Fibroblast of skin of left biceps (primary cell): ENCODE measurements at regions not wholly inside any gene's neighbourhood (a gene's known extent, or its start where the extent isn't known, plus 50 kb on each side); places are given as distances from the start of the nearest gene placed in this dataset.
A peak's percentile ranks its signal among the peaks of the same experiment; 100 is the strongest.

Source experiments
- DNase-seq, 2 experiments: peaks; one replicate each; pipeline ENCODE4 v3.0.0-alpha.2; 2013; ENCODE audit warnings: low read depth in 2 of 2

DNA sequence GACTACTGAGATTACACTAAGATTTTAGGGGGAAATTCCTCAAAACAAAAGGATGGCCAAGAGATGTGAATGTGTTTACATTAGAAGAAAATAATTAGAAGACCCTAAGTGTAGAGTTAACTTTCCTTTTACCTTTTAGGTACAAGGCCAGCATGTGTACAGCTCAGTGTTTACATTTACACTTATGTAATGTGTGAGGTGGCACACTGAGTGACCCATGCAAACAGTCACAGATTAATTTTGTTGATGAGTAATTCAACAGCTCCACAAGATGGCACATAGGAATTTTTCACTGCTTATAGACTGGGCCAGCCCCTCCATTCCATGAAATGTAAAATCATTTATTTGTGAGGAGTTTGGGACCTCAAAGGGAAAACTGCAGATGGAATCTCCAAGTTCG lies 90.1 kb upstream of the SLC12A2 start:
- DNase-seq = no peak

DNA sequence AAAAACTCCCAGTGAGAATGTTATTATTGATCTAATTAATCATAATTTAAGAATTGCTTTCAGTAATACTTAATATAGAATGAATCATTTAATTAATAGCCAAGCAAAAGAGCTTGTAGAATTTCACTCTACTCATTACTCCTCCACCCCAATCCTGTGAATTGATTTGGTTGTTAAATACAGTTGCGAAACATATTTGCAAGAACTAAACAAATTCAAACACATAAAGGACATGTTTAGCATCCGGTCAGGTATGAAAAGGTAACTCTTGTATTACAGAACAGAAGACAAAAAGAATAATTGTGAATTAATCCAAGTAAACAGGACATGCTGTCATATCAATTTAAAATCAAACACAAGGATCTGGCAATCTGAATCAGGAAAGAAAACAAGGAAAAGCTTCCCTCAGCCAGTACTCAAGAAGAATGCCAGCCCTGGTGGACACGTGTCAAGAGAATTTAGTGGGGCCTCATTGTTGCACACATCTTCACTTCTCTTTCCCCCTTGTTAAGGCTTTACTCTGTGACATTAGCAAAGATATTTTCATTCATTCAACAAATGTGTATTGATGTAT lies 89.4 kb upstream of the SLC12A2 start:
- DNase-seq = no peak

DNA sequence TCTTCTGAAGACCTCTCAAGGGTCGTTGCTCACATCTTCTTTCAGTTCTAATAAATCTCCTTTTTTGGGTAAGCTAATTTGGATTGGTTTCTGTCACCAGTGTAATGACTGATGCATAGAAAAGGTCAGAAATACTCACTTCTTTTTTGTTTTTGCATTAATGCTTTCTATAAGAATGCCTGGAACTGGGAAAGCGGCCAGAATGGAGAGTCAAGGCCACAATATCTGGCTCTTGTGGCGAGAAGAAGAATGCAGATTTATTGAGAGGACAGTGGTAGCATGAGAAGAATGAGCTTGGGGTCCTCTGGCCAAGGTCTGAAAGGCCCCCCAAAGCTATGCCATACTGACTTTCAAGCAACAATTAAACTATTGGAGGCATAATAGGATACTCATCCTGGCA lies 88.0 kb upstream of the SLC12A2 start:
- DNase-seq = peak; percentile 21

DNA sequence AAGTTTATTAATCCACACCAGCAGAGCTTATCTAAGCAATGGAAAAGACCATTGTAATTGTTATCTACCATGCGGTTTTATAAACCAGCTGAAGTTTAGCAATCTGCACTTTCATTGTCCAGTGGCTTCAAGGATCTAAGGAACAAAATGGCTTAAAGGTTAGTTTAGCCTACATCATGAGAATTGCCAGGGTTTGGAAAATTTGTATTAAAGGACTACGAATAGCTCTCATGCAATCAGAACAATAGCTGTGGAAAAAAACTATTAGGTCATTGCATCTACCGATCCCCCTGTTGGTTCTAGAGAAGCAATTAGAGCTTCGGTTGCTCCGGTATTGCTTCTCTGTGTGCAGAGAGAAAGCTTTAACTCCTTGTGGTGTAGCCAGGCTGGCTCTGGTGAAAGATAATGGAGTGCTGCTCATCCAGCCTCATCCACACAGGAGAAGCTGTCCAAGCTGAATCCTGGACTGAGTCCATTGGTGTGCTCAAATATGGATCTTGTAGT lies 86.3 kb upstream of the SLC12A2 start:
- DNase-seq = no peak

DNA sequence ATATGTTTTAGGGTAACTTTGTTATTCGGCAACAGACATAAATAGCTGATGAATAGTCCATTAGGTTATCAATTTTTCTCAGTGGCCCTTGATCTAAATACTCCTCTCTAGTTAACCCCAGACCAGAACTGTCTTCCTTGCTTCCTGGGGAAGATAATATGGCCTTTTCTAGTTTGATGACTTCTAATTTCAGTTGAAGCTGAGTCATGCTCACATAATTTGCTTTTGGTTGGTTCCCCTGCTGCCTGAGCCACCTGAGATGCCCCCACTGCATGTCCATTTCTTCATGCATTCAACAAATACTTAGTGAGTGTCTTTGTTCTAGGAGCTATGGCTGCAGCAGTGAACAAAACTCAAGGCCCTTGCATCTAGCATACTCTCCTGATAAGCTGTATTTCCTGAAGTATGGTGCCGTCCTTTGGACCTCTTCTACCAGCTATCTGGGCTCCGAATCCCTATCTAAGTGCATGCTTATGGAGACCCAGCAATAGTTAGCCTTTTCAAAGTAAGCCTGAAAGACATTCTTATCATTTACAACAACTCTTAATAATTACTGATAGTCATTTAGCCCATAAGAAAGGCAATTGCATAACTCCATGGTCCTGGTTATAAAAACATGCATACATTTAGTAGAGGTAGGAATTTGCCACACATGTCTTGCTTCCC lies 84.5 kb upstream of the SLC12A2 start:
- no peak for DNase-seq

DNA sequence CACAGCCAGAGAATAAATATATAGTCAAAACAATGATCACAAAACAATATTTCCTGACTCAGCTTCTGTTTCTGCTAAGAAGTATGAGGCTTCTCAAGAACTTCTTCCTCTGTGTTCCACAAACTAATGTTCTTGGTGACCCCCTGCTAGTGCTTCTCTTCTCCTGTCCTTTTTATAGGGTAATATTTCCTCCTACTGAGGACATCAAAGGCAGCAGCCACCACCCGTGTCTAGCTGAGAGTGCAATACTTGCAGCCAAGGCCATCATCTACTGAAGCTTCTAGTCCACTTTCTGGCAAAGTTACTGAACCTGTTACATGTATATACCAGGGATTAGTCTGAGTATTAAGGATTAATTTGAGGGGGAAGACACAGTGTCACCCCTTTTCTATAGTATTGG lies 83.7 kb upstream of the SLC12A2 start:
- no peak for DNase-seq

DNA sequence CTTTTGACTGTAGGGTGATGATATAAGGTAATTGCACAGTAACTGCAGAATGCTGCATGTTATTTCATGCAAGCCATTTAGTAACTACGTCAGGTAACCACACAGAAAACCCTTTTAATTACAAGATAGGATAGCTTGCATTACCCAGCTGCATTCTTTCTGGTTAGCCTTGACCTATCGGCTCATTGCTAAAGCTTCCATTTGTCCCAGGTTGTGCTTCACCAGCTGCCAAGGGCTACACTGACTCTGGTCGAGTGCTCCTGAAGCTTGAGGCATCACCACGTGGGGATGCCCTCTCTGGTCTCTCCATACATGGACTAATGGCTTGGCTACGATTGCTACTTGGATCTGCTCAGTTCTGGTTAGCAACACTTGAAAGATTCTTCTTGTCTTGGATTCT lies 81.1 kb upstream of the SLC12A2 start:
- DNase-seq = no peak

DNA sequence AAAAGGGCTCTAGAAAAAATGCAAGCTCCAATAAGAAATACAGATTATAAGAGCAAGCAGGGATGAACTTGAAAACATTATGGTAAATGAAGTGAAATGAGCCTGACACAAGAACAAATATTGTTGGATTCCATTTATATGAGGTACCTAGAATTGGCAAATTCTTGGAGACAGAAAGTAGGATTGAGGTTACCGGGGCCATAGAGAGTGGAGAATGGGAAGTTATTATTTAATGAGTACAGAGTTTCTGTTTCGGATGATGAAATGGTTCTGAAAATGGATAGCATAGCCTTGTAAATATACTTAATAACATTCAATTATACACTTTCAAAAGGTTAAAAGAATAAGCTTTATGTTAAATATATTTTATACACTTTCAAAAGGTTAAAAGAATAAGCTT lies 75.6 kb upstream of the SLC12A2 start:
- DNase-seq = no peak

DNA sequence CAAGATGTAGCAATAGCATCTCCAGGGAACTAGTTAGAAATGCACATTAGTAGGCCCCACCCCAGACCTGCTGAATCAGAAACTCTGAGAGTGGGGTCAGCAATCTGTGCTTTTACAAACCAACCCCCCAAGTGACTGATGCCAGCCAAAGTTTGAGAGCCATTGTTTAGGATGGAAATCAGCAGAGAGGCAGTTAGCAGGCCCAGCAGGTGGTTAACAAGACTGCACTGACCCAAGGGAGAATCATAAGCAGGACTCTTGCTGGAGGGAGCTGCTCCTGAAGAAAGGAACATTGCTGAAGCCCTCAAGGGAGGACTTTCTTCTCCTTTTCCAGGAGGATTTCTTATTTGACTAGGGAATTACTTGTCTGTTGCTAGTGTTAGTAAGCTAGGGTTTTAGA lies 74.2 kb upstream of the SLC12A2 start:
- DNase-seq = no peak

DNA sequence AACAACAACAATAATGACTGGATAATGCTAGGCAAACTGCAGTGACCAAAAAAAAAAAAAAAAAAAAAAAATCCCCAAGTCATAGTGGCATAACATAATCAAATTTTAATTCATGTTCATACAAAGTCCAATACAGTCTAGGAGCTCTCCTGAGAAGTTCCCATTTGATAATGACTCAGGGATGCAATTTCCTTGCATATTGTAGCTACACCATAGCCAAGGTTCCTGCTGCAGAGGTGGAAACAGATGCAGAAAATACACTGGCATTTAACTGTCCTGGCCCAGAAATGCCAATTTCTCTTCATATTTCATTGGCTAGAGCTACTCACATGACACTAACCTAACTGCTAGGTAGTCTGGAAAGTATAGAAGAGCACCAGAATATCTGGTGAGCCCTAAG lies 72.2 kb upstream of the SLC12A2 start:
- no peak for DNase-seq

DNA sequence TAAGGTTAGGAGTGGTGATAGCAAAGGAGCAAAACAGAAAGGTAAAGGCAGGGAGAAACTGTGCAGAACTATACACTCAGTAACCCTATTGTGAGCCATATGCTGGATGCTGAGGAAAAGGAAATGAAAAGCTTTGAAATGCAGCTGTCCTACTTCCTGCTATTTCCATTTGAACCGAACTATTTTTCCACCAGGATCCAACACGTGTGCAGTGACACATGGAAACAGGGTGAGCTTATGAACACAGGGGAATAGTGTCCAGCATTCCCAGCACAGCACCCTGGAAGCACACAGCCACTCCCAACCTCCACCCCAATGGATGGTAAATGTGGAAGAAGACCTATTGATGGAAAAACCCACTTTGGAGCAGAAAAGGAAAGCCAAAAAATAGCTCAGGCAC lies 69.0 kb upstream of the SLC12A2 start:
- DNase-seq = no peak

DNA sequence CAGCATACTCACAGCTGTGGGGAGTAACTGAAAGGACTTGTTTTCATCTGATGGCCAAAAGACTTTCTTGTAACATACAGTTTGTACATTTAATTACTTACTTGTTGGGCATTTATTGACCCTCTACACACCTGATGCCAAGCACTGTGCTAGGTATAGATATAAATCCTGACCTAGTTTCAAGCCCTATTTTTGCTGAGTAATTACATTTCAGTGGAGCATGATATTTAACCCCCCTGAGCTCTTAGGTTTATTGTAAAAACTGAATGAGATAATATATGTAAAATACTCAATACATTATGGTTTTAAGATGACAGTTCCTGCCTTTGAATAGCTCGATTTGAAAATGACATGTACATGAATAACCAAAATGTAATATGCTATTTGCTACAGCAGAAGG lies 68.1 kb upstream of the SLC12A2 start:
- no peak for DNase-seq

DNA sequence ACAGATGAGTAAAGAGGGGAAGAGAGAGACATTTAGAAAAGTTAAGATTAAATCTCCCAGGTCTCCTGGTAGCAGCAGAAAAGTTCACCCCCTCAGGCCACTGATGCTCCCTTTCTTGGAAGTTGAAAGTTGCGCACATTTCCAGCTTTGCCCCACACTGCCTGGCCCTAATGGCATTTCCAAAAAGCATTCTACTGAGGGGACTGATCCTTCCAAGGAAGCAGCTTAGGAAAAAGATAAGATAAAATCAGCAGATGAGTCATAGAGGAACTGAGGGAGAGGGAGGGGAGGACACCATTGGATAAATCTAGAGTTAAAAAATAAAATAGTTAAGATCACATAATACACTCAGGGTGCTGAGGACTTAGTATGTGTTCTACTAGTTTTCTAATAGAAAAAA lies 67.6 kb upstream of the SLC12A2 start:
- DNase-seq = no peak

DNA sequence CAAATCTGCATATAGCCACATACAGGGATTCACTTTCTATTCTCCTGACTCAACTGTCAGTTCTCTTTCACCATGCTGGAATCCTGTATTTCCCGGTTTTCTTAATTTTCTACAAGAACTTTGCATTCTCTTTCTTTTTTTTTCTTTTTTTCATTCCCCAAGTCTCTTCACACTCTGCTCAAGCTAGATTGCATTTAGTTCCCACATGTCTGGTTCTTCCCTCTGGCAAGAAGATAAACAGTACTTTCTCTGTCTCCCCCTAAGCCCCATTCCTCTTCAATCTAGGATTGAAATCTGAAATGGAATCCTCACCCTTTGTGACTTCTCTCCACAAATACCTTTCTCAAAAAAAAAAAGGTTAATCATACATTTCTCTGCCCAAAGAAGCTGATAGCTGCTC lies 64.2 kb upstream of the SLC12A2 start:
- no peak for DNase-seq

DNA sequence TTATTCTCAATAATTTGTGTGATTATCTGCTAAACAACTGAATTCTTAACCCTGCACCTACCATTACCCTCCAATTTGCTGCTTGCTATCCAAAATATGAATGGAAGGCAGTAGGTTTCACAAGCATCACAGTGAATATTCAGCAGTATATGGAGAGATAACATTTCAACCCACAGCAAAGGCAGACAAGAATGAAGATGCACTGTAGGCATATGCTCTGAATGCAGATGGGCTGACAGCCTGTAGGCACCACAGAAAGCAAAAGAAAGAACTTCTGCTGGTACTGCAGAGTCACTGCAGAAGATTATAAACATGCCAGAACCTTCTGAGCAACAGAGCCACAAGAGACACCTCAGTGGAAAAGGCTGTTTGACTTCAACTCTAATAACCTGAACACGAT lies 63.6 kb upstream of the SLC12A2 start:
- DNase-seq = no peak

DNA sequence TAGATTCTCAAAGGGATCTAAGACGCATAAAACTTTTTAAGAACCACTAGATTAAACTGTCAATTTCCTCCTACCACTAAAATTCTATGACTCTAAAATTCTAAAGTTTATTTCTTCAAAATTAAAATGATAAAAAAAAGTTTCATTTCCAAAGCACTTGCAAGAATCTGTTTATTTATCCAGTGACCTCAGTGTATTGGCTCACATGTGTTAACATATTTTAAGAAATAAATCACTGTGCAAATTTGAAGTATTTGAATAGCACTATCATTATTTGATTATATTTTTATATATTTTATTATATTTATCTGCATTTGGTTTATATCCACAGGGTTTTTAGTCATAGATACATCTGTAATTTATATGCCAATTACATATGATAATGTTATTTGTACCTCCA lies 62.2 kb upstream of the SLC12A2 start:
- no peak for DNase-seq
